T-helper 2 cell treated with Interferon-gamma antibody and Interleukin-4, amounts not matched to agents 100 ng/mL and 5 ng/mL, for 36 hours (primary cell): ENCODE measurements at regions not wholly inside any gene's neighbourhood (a gene's known extent, or its start where the extent isn't known, plus 50 kb on each side); places are given as distances from the start of the nearest gene placed in this dataset.

Experiments
- intact Hi-C: fragments of 100-400 bp; cut with micrococcal nuclease; formaldehyde crosslinking; loops from one replicate; pipeline ENCODE4 v1.15.1; 2023

DNA sequence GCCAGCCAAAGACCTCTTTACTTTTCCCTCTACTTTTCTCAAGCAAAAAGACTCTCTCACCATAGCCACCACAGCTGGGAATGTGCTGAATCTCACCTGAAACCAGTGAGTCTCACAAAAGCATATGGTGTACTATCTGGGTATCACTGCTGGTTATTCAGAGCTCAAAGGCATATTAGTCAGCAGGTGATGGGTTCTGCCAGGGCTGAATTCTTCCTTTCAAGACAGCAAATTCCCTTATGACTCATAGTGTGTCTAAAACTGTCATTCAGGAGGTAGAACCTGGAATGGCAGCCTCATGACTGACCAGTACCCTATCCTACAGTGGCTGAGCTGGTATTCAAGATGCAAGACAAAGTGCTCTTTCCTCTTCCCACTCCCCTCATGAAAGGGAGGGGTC, 2859.1 kb downstream of the PCDH9 start:
- intact Hi-C loops = no loop called here

DNA sequence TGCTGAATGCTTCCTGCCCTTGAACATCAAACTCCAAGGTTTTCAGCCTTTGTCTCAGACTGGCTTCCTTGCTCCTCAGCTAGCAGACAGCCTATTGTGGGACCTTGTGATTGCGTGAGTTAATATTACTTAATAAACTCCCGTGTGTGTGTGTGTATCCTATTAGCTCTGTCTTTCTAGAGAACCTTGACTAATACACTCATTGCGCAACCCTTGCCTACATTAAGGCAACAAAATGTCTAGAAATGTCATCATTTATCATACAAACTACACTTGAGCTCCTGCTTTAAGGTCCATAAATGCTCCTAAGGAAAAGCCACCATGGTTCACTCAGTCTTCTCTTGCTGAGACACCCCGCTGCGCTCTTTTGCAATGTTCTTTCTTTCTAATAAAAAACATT, 2861.0 kb downstream of the PCDH9 start:
- intact Hi-C loops = no loop called here

DNA sequence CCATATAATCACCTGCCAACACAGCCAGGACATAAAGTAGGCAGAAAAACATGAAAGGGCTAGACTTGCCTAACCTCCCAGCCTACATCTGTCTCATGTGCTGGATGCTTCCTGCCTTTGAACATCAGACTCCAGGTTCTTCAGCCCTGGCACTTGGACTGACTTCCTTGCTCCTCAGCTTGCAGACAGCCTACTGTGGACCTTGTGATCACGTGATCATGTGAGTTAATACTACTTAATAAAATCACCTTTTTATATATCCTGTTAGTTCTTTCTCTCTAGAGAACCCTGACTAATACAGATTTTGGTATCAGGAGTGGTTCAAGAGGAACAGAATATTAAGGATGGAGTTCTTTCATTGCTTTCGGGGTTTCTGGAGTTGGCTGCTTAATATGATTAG, 2867.6 kb downstream of the PCDH9 start:
- intact Hi-C loops = no loop called here

DNA sequence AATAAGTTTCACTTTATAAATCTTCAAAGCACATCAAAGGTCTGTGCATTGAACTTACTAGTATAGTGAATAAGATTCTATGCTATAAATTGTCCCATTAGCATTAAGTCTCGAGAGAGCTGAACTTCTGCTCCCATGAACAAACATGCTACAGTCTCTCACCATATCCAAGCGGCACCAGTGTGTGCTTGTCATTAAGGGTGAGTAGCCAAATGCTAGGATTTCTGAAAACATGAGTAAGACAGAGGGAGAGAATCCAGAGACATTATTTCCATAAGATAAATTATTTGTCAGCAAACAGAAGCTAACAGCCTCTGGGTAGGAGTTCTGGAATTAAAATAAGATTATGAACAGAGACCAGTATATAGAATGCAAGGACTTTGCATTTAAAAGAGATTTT, 2882.5 kb downstream of the PCDH9 start:
- intact Hi-C loops = no loop called here

DNA sequence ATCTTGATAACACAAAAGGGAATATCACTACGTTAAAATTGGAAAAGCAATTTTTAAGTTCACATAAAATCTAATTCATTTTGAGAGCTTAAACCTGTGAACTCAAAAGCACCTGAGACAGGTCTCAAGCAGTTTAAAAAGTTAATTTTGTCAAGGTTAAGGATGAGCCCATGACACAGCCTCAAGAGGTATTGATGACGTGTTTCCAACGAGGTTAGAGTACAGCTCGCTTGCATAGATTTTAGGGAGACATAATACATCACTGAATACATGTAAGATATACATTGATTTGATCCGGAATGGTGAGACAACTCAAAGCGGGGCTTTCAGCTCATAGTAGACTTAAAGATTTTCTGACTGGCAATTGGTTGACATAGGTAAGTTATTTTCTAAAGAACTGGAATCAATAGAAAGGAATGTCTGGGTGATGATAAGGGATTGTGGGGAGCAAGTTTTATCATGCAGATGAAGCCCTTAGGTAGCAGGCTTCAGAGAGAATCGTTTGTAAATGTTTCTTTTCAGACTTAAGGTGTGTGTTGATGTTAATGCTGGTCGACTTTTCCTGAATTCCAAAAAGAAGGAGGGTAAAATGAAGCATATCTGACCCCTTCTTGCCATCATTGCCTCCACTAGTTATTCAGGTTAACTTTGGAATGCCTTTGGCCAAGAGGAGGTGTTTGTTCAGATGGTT, 2890.6 kb downstream of the PCDH9 start:
- intact Hi-C loops = no loop called here

DNA sequence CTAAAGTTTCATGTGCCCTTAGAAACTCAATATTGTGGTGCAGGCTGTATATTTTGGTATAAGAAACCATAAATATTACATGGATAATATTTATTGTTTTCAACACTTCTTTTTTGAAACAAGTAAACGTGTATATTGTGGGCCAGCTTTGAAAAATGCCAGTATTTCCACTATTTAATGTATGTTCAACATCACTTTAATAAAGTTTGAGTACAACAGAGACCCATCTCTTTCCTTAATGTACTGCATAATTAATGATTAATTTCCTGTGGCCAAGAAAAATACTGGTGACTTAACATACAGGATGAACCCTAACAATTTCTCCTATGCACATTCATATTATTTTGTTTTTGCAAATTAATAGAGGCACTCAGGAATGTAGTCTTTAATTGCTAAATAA, 2891.5 kb downstream of the PCDH9 start:
- intact Hi-C loops = no loop called here

DNA sequence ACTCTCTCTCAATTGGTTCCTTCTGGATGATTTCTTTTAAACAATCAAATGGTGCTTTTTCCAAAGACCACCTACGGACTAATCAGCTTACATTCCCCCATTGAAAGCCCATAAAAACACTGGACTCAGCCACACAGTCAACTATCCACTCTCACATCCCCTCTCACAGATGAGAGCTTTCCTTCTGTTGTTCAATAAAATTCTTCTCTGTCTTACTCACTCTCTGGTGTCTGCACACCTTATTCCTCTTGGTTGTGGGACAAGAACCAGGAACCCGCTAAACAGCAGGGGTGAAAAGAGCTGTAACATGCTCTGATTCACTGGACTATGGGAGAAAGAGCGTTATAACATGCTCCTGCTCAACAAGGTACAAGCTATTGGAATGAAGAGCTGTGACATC, 2896.2 kb downstream of the PCDH9 start:
- intact Hi-C loops = no loop called here

DNA sequence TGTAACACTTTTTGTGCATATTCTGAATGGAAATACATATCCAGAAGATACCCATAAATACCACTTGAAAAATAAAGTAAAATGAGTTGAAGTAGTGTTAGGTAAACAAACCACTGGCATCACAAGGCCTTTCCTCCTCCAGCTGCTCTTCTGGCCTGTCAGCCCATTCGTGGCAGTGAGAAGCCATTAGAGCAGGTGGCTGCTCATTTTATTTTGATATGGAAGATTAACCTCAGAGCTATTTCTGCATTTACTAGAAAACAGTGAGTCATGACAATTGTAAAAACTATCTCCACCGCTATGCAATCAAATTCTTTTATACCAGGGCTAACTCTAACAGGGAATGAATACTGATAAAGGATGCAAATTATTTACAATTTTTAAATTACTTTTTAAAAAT, 2898.1 kb downstream of the PCDH9 start:
- intact Hi-C loops = no loop called here

DNA sequence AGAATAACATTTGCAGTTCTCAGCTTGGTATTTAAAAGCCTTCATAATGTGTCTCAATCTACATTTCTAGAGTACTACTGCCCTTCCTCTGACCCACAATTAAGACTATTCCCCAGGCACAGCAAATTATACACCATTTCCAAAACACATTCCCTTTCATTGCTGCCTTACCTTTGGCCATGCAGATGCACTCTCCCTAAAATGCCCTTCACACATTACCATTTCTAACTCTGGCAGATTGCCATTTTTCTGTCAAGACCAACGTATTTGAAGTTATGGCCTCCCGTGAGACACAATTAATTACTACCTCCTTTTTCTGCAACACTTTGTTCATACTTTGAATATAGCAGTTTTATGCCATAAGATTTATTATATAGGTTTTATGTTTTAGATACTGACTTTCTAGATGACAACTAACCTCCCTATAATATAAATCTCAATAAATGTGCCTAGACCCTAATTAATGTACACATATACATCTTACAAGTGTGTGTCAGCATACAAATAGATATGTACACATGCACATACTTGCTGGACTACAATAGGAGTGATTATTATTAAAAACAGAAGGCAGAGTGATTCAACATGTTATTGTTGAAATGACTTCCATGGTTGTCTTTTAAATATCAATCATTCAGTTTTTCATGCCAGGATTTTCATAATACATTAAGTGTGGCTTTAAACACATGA, 2902.5 kb downstream of the PCDH9 start:
- intact Hi-C loops = no loop called here

DNA sequence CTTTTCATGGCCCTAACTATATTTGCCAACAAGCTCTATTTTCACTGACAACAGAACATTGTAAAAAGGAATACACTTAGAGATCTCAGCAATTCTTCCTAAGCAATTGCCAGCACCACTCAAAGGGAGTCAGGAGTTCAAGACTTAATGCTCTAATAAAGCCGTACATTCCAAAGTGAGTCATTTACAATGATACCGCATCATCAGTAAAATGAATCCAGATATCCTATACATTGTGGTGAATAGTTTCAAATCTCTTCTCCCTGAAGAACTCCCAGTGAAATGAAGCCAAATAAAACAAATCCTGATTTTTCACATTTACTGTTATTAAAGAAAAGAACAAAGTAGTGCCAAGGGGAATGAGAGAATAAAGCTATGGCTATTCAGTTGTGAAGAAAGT, 2898.7 kb upstream of the PCDH20 start:
- intact Hi-C loops = no loop called here

DNA sequence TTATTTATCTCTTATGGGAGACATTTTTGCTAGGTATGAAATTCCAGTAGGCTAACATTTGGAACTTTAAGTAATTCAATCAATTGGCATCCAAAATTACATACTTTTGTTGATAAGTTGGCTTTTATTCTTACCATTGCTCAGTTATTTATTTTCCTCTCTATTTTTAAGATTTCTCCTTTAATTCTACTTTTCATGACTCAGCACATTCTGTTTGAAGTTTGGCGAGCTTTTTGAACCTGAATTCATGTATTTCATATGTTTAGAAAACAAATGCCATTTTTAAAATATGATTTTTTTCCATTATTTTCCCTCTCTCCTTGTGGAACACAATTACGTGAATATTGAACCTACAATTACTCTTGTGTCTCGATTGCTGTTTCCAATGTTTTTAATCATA, 2896.3 kb upstream of the PCDH20 start:
- intact Hi-C loops = no loop called here

DNA sequence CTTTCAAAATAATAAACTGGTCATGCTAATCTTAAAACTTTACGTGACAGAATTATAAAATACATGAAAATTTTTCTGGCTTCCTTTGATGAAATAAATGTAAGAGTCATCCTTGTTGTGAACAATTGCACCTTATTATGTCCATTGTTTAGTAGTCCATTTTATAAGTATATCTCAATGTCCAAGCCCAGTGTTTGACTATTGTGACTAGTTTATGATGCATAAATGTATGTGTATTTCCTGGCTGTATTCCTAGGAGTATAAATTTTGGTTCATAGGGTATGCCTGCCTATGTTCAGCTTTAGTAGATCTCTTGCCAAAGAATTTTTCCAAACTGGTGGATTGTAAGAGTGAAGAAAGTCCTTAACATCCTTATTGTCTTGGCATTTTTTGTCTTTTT, 2895.5 kb upstream of the PCDH20 start:
- intact Hi-C loops = no loop called here

DNA sequence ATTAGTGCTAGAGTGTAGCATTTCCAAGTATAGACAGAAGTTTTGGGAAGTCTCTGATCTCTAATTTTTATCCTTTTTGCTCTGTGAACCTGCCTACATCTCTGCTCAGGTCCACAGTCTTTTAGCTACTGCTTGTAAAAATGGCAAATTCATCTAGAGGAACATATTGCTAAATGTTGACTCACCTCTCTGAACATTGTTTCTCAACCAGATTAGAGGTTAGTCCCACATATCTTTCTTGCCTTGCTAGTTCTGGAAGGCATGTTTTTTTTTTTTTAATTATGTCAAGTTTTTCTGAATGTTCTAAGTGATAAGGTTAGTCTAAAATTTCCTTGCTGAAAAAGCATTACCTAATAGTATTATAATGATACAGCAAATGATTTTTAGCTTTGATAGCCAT, 2889.6 kb upstream of the PCDH20 start:
- intact Hi-C loops = no loop called here

DNA sequence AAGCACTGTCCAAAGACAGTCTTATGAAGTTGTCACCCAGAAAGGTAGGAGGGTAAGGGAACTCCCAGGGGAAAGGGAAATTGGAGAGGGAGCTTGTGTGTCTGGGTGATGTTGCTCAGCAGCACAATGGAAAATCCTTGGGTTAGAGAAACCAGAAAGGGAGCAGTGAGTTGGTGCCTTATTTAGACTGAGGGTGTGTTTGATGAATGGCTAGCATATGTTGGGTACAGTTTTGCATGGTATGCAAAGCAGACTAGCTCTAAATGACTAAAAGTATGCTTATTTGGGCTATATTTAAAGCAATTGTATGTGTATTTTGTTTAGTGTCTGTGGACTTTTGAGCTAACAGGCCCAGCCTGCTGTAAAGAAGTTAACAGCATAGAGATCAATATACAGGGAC, 2884.6 kb upstream of the PCDH20 start:
- intact Hi-C loops = no loop called here

DNA sequence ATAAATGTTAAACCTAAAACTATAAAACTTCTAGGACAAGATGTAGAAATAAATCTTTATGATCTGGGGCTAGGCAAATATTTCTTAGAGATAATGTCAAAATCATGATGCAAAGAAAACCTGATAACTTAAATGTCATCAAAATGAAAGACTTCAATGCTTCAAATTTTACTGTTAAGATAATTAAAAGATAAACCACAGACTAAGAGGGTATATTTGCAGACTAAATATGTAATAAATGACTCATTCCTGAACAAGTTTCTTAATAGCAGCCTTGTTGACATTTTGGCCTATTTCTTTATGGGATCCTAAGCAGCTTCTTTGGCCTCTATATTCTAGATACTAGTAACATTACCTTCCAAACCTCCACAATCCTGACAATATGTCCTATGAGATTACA, 2878.3 kb upstream of the PCDH20 start:
- intact Hi-C loops = no loop called here

DNA sequence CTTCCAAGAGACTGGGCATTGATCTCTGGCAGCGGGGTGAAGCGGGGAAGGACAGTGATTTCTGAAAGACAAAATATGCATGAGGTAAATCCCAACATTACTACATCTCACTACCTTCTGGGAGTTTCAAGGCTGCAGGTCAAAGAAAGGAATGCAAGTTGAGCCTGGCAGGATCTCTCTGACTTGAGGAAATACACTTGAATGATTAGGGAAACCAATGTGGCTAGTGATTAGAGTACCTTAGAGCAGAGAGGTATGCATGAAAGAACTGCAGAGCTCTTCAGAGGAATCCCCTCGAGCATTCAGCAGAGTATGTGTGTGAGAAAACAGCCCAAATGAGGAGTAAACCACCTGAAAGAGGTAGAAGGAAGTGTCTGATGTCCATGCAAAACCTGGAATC, 2874.1 kb upstream of the PCDH20 start:
- intact Hi-C loops = no loop called here

DNA sequence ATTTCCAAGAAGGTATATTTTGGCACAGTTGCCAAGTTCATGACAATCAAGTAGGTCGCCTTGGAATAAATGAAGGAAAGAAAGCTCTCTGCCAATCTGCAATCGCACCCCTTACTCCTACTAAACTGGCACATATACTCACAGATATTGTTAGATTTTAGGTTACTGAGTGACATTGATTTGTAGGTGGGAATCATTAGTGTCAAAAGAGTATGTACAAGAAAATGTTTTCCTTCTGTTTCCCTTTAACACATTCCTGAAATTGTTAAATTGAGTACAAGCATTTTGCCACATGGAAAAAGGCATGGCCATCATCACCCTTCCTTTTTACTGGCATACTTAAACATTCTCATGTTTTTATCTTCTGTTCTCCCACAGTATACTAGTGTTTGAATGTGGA, 2868.3 kb upstream of the PCDH20 start:
- intact Hi-C loops = no loop called here

DNA sequence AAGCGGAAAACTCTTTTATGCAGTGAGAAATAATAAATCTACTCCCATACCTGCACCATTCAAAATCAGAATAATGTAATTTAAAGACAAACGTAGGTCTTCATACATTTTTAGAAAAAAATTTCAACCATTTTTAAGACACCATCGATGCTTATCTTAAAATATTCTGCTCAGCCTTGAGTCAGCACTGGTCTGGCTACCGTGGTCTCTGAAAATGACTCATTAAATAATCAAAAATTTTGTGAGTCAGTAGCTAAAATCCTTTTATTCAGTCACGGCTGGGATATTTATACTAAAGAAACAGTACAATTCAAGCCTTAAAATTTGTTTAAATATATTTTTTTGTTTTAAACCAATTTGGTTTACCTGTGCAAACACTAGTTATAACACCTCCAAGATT, 2862.8 kb upstream of the PCDH20 start:
- intact Hi-C loops = no loop called here

DNA sequence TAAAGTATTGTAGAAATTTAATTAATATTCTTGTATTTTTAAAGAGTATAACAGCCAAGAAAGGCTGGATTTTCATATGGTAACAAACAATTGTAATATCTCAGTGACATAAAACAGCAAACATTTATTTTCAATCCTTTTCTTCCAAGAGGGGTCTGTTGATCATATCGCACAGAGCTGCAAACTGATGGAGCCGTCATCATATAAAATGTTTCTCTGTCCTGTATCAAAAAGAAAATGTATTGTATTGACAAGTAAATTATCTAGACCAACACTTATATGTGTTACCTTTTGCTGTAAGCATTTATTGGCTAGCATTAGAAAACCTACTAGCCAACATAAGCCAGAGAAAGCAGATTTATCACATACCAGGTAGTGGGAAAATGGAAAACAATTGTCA, 2861.4 kb upstream of the PCDH20 start:
- intact Hi-C loops = no loop called here

DNA sequence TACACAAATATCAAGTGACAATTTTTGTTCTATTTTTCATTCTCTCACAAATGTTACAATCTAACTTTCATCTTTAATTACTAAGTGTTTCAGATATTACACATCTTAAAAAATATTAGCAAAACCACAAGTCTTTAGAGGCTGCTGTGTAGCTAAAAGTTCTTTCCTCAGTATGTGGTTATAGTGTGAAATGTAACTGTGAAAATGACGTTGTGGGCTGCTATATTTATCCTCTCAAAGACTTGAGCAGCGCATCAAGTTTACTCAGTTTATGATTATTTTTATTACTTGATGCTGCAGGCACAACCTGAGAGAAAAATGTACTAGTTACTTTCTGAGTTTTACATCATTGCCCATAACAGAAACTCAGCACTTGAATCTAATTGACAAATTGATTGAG, 2860.6 kb upstream of the PCDH20 start:
- intact Hi-C loops = no loop called here

DNA sequence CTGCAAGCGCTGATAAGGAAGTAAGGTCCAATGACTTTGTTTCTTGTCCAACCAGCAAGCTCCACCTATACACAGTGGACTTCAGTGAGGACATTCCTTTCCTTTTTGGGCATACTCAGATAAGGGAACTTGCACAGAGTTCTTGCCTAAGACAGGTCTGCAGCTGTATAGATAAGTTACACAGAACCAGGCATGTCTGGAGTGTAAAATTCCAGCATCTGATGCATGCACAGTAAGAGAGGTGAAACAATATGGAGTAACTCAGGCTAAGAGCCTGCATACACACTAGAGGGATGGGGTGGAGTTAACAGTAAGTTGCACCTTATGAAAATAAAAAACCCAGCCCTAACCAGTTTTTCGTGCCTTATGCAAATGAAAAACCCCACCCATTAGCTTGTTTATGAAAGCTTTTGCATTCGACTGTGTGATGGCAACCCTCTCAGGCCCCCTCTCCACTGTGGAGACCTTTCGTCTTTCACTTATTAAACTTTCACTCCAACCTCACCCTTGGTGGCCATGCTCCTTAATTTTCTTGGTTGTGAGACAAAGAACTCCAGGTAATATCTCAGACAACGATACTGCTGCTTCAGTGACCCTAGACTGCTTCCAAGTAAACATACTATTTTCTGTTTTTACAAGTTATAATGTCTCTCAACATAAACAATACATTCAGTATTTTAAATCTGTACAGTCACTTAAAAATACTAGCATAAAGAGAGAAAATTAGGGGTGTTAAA, 2859.0 kb upstream of the PCDH20 start:
- intact Hi-C loops = no loop called here

DNA sequence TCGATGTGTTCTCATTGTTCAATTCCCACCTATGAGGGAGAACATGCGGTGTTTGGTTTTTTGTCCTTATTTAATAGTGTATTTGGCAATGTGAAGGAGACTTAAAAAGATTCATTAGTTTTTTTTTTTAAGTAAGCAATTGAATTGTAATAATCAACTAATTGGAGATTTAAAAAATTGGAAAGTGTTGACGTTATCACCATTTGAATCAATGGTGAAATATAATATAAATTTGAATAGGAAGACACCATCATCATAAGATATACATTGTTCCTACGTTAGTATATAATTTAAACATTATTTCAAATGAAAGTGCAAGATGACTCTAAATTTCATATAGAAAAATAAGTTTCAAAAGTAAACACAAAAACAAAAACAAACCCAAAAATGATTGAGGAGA, 2858.1 kb upstream of the PCDH20 start:
- intact Hi-C loops = no loop called here

DNA sequence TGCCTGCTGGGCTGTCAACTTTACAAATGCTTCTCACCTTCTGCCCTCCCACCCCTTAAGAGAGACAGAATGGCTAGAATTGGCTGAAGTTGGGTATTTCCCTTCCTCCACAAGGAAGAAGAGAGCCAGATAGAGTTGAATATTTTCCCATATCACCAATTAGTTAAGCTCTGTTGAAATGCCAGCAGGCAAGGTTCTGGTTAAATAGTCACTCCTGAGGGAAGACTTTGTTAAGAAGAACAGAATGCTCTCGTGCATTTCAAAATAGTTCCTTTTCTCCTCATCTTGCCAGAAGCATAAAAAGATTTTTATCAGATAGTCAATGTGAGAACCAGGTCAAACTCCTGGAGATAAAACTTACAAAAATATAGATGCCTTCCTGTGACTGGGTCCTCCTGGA, 2857.0 kb upstream of the PCDH20 start:
- intact Hi-C loops = no loop called here
